GM18909 (cell line): ENCODE measurements at regions not wholly inside any gene's neighbourhood (a gene's known extent, or its start where the extent isn't known, plus 50 kb on each side); places are given as distances from the start of the nearest gene placed in this dataset.
"Not testable (repeated sequence)": the region's sequence is repeated elsewhere in the genome, so short reads cannot be mapped to it uniquely, and the experiment has no call there.

Source experiments
- ATAC-seq: cut with Tn5 transposase; IDR thresholded peaks from one replicate; pipeline ENCODE4 v1.9.1; 2021; ENCODE audit warnings: mild to moderate bottlenecking; ENCODE audit not compliant: unreplicated experiment, poor library complexity

DNA sequence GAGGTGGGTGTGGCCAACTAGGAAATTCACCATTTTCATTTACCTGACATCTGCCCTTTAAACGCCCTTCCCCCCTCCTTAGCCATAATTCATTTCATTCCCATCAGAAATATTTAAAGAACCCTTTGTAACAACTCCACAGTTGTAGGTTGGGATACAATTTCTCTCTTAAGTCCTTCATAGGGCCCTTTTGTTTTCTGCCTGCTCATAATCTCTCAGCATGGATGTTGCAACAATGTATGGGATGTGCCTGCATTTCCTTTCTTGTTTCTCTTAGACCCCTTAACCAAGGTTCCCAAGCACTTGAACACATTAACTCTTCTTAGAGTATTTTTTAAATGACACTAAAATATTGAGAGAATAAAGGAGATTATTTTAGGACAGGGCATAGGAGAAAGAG is 51.7 kb upstream of the MYO10 start:
- ATAC-seq = no peak

DNA sequence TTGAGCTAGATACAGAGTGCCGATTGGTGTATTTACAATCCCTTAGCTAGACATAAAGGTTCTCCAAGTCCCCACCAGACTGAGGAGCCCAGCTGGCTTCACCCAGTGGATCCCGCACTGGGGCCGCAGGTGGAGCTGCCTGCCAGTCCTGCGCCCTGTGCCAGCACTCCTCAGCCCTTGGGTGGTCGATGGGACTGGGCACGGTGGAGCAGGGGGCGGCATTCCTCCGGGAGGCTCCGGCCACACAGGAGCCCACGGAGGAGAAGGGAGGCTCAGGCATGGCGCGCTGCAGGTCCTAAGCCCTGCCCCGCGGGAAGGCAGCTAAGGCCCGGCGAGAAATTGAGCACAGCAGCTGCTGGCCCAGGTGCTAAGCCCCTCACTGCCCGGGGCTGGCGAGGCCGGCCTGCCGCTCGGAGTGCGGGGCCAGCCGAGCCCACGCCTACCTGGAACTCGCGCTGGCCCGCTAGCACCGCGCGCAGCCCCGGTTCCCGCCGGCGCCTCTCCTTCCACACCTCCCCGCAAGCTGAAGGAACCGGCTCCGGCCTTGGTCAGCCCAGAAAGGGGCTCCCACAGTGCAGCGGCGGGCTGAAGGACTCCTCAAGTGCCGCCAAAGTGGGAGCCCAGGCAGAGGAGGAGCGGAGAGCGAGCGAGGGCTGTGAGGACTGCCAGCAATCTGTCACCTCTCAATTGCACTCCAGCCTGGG is 54.9 kb upstream of the MYO10 start:
- not testable (repeated sequence) for ATAC-seq

DNA sequence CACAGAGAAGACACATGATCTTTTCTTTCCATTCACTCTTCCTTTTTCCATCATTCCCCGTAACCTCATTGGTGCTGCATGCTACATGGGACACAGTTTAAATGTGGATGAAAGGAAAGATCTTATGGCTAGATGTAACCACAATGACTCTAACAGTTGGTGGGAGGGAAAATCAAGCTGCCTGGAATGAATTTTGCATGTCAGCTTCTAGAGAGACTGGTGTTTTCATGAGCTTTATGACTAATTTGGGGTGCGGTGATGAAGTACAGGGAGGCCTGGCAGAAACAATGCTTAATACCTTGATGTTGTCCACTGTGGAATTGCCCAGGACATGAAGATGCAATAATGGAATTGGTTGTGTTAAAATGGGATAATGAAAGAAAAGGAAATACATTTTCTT is 55.9 kb upstream of the MYO10 start:
- peak; percentile 26 for ATAC-seq

DNA sequence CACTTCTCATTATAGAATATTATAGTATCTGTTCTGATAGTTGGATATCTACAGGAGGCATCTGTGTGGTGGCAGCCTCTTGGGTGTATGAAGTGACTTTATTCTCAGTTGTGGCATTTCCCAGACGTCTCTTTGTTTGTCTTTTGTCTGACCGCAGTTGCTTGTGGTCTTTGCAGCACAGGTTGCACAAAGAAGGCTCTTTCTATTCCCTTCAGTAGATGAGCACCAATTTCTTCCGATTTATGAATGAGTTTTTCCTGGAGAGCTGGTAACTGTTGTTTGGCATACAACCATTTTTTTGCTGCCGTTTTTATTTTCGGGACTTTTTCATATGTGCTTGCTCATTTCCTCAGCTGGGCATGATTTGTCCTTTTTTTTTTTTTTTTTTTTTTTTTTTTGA is 56.4 kb upstream of the MYO10 start:
- ATAC-seq = peak; percentile 54

DNA sequence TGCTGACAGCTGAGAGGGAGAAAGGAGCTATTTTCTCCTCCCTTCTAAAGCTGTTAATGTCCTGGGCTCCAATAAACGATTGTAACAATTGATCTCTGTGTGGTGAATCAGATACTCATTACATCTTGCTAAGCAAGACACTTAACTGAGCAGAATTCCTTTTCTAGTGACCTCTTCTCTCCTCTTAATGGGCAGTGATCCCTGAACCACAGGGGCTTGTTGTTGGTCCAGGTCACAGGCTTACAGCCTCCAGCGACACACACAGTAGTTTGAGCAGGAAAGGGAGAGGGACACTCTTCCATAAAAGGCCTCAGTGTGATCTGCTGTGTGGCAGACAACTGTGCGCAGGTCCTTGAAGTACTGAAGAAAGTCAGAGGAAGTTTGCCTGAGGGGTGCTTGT is 58.5 kb upstream of the MYO10 start:
- no peak for ATAC-seq

DNA sequence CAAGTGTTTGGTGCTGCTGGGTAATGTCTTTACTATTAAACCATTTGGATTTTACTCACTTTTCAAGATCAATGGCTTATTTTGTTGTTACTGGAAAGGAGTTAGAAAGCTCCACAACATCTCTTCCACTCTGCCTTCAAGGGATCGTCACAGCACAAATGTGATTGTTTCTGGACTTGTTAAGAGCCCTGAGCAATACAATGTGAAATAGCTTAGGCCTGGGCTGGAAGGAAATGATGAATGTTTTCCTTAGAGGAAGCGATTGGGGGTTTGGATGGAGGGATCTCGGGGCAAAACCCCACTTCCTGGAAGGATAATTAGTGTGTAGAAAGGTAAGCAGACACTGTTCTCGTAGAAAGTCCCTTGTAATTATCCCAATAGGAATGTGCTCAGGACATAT is 59.3 kb upstream of the MYO10 start:
- ATAC-seq = no peak

DNA sequence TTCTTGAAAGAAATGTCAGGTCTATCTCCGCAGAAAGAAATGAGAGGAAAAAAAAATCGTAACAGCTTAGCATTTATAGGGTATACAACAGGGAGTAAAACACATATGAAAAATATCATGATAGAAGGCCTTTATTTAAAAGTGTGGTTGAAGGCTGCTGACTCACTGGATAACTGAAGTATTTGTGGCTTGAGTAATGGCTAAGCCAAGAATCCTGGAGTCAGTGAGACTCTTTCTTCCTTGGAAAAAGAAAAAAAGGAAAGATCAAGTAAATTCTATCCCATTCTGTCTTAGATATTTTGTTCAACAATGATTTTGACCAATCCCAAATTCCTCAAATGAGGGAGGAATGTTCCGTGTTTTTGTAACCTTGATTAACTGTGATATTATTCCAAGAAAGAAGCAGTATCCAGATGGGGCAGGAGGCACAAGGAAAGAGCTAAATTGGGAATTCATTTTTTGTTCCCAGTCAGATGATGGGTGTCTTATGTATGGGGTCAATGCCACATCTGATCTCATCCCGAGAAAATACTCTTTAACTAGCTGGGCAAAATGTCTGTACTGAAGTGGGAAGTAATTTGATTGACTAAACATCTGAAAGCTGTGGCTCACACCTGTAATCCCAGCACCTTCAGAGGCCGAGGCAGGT is 64.3 kb upstream of the MYO10 start:
- no peak for ATAC-seq

DNA sequence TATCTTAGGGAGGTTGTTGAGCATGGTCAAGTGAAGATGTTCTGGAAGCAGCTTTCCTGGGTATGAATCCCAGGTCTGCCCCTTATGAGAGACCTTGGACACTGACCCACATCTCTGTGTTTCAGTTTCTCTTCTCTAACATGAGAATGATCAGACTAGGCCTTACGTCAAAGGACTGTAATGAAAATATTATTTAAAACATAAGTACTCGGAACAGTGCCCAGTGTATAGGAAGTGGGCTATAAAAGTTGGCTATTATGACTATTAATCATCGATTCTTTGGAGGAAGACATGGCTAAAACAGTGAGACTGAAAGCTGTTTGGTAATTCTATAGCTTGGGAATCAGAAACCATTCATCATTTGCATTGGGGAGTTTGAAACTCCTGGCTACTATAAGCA is 65.3 kb upstream of the MYO10 start:
- no peak for ATAC-seq

DNA sequence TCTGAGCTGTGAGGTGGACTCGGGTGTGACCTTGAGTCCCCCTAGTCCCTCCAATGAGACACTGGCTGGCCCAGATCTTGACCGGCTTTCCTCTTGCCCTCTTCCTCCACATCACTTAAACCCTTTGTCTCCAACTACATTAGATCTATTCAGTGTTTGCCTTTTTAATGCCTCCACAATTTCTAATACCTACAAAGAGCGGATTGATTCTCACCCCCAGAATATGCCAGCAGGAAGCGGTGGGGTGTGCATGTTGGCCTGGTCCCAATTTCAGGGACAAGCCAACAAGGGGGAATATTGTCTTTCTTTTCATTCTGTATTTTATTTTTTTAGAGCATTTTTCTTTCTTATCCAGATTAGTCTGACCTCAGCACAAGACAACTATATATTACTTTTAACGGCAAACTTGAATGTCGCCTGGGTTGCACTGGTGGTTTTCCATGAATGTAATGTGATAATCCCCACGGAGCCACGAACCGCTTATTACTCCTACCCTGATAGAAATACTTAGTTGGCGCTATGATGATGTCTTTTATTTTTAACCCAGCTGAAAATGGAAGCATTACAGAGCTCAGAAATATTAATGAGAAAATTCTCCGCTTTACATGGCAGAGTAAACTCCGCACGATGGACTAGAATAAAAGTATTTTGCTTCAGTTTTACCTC is 68.5 kb upstream of the MYO10 start:
- ATAC-seq = no peak

DNA sequence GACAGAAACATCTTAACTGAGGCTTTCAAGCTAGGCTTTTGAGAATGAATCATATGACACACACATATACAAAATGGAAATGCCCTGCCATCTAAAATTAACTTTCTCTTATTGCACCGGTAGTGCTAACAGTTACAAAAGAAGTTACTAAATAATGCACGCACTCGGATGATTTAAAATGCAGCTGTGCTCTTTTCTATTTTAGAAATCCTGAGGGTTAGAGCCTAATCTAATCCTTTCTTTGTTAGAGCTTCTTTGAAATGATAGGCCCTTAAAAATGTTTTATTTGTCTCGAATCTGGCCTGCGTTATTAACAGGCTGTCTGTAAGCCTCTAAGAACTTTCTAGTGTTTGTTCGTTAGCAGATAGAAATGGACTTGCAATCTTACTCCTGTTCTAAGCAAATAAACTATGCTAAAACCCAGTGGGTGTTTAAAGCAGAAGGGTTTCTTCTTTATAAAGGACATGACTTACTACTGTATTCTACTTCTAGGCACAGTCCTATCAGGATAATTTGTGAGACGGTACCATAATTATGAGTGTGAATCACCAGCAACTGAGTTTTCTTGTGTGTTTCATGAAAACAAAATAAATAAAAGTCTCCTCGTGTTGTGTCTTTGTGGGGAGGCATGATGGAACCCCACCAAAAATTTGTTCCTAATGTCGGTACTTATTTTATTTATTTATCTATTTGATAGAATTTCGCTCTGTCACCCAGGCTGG is 69.2 kb upstream of the MYO10 start:
- no peak for ATAC-seq

DNA sequence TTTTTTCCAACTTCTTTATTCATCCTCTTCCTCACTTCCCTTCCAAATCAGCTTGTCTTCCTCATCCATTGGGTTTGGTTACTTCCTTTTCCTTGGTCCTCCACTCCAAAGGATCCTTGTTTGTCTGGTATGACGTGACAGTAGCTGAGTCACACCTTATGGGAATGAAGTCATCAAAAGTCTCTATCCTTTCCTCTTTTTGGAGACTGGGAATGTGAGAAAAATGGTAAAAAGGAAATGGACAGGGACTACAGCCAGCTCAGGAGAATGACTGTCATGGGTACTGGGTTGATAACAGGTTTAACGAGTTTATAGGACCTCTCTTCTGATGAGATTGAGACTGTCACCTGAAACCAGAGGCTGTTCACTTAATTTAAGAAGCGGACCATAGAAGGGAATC is 76.2 kb upstream of the MYO10 start:
- ATAC-seq = no peak

DNA sequence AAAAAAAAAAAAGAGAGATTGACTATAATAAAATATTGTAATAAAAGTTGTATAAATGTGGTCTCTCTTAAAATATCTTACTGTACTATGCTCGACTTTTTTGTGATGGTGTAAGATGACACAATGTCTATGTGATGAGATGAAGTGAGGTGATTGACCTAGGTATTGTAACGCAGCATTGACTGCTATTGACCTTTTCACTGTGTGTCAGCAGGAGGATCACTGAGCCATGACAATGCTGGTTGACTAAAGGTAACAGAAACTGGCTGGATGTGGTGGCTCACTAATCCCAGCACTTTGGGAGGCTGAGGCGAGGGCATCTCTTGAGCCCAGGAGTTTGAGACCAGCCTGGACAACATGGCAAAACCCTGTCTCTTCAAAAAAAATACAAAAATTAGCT is 78.6 kb upstream of the MYO10 start:
- no peak for ATAC-seq

DNA sequence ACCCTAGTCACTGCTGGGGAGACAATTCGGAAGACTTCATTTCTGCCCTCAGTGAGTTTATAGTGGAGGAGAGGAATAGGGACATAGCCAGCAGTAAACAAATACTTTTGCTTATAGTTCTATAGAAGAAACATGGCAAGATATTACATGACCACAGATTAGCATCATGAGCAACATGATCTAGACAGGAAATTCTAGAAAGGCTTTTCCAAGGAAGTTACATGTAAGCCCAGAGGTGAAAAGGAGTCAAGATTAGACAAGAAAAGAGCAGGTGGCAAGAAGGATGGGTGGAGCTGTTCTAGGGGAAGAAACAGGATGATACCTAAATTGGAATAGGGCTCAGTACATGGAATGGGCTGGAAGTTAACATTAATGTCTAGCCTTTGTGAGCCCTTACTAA is 82.8 kb upstream of the MYO10 start:
- ATAC-seq = no peak

DNA sequence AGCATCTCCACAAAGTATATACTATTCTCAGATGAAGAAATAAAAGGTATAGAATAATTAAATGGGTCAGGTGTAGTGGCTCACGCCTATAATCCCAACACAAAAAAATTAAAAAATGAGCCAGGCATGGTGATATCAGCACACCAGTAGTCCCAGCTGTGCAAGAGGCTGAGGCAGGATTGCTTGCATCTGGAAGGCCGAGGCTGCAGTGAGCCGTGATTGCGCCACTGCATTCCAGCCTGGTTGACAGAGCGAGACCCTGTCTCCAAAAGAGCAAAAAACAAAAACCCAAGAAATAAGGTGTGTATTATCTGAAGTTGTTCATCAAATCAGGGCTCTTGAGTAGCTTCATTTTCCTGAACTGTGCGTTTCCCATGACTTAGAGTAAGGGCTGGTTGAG is 83.2 kb upstream of the MYO10 start:
- no peak for ATAC-seq

DNA sequence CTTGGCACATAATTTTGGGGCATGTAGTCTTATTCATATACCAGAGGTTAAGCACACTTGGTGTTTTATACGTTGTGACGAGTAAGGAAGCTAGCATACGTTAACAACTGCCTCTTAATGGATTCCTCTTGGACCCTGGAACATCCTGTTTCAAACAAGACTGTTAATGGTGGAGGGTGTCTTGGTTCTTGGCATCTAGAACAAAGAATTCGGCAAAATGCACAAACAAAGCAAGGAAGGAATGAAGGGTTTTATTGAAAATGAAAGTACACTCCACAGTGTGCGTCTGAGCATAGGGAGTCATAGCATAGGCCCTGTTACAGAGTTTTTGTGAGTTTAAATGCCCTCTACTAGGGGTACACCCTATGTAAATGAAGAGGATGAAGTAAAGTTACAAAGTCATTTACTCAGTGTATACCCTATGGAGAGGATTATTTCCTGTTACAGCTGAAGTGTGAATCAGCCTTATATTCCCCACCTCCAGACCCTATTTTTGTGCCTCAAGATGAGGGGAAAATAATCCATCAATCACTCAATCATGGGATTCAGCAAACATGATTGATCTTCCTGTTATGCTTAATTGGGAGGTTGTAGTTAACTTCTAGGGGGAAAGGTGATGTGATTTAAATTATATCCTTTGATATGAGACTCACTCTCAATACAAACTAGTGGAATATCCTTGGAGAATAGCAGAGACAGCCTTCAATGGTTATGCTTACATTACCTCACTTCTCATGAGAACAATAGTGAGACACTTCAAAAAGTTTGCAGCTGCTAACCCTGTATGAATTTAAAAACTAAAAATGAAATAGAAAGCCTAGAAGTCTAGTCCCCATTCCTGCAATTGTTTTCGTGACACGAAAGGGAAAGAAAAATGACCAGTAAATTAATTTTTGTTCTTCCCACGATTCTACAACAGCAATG is 84.9 kb upstream of the MYO10 start:
- ATAC-seq = no peak

DNA sequence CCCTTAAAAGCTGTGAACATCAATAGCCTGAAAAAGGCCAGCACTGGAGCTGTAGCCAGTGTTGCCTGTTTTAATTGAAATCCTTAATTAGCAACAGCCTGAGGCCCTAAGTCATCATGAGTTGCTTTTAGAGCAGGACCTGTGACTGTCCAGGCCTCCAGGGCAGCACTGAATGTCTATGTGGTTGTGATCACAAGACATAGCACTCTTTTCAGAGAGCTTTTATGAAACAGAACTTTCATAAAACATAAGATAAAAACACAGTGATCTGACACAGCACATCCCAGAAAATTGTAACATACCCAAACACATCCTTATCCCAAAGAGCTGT is 85.5 kb upstream of the MYO10 start:
- no peak for ATAC-seq

DNA sequence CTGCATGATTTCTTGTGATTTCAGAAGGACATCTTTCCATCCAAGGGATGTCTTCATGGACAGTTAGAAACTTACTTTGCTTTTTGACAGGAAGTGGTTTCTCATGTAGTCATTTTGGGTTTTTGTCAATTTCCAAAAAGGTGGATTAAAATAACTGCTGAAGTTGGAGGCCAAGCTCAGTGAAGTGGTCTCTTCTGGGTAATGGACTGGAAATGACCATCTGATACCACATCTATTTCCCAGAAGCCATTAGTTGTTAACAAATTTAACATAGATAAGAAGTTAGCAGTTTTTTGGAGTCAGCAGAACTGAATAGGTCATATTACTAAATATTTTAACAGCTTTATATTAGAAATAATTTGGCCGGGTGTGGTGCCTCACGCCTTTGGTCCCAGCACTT is 86.2 kb upstream of the MYO10 start:
- ATAC-seq = no peak

DNA sequence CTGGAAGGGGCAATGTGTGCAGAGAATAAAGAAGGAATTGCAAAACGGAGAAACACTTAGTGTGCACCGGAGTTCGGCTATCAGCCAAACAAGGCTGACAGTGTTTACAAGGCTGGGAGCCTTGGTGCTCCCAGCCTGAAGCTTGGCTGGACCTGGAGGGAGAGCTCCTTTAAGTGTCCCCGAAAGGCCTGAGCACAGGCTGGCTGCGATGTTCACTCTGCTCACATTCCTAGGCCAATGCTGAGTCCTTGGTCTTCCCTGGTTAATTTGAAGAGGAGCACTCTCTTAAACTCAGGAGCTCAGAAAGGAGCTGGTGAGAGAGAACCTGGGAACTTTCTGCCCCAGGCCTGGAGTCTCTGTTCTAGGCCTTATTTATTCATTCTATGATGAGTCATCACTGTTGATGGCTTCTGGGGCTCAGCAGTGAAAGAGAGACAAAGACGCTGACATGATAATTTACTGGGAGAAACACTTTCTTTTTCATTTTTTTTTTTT is 88.6 kb upstream of the MYO10 start:
- no peak for ATAC-seq

DNA sequence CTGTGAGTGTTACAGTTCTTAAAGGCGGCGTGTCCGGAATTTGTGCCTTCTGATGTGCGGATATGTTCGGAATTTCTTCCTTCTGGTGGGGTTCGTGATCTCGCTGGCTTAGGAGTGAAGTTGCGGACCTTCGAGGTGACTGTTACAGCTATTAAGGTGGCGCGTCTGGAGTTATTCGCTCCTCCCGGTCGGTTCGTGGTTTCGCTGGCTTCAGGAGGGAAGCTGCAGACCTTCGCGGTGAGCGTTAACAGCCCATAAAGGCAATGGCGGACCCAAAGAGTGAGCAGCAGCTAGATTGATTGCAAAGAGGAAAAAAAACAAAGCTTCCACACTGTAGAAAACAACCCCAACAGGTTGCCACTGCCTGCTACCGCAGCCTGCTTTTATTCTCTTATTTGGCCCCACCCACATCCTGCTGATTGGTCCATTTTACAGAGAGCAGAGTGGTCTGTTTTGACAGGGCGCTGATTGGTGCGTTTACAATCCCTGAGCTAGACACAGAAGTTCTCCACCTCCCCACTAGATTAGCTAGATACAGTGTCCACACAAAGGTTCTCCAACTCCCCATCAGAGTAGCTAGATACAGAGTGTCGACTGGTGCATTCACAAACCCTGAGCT is 95.7 kb upstream of the MYO10 start:
- ATAC-seq = not testable (repeated sequence)
